HG02973 (cell line): ENCODE measurements at regions not wholly inside any gene's neighbourhood (a gene's known extent, or its start where the extent isn't known, plus 50 kb on each side); places are given as distances from the start of the nearest gene placed in this dataset.
"Not testable (repeated sequence)": the region's sequence is repeated elsewhere in the genome, so short reads cannot be mapped to it uniquely, and the experiment has no call there.

Source experiments
- ATAC-seq: cut with Tn5 transposase; IDR thresholded peaks from one replicate; pipeline ENCODE4 v1.9.1; 2021; ENCODE audit warnings: moderate library complexity; ENCODE audit not compliant: unreplicated experiment

- ATAC-seq = no peak
Observed at GRCh38 chr10:18735711-18736110, 76.5 kb downstream of the ARL5B start.

- ATAC-seq = no peak
Observed at GRCh38 chr10:18737236-18737635, 78.0 kb downstream of the ARL5B start.

GRCh38 chr10:18737841-18738240 is 78.6 kb downstream of the ARL5B start:
- no peak for ATAC-seq

GRCh38 chr10:18738835-18739234 is 79.6 kb downstream of the ARL5B start:
- ATAC-seq = no peak

- ATAC-seq = no peak
Observed at GRCh38 chr10:18743926-18744325, 84.7 kb downstream of the ARL5B start.

- ATAC-seq = no peak
Observed at GRCh38 chr10:18753312-18753895, 94.2 kb downstream of the ARL5B start.

- ATAC-seq = peak; percentile 65
Observed at GRCh38 chr10:18759575-18759974, 100.3 kb downstream of the ARL5B start.

GRCh38 chr10:18760836-18761235 is 101.6 kb downstream of the ARL5B start:
- ATAC-seq = no peak

- ATAC-seq = no peak
Observed at GRCh38 chr10:18767981-18768380, 108.8 kb downstream of the ARL5B start.

GRCh38 chr10:18773180-18773579 is 113.9 kb downstream of the ARL5B start:
- no peak for ATAC-seq

- no peak for ATAC-seq
Observed at GRCh38 chr10:18777258-18777657, 118.0 kb downstream of the ARL5B start.

- no peak for ATAC-seq
Observed at GRCh38 chr10:18786478-18786877, 127.2 kb downstream of the ARL5B start.

GRCh38 chr10:18793951-18794350 is 134.7 kb downstream of the ARL5B start:
- no peak for ATAC-seq

- no peak for ATAC-seq
Observed at GRCh38 chr10:18795549-18795948, 136.3 kb downstream of the ARL5B start.

- no peak for ATAC-seq
Observed at GRCh38 chr10:18797286-18797685, 138.1 kb downstream of the ARL5B start.

GRCh38 chr10:18822156-18822555 is 162.9 kb downstream of the ARL5B start:
- no peak for ATAC-seq

GRCh38 chr10:18829259-18829658 is 170.0 kb downstream of the ARL5B start:
- ATAC-seq = no peak

- no peak for ATAC-seq
Observed at GRCh38 chr10:18830277-18830676, 171.0 kb downstream of the ARL5B start.

GRCh38 chr10:18856623-18857022 is 192.0 kb upstream of the MALRD1 start:
- ATAC-seq = not testable (repeated sequence)

GRCh38 chr10:18859659-18860058 is 188.9 kb upstream of the MALRD1 start:
- no peak for ATAC-seq

- no peak for ATAC-seq
Observed at GRCh38 chr10:18860186-18860585, 188.4 kb upstream of the MALRD1 start.

GRCh38 chr10:18860631-18861240 is 187.9 kb upstream of the MALRD1 start:
- ATAC-seq = no peak

GRCh38 chr10:18861382-18861781 is 187.2 kb upstream of the MALRD1 start:
- no peak for ATAC-seq
